Mesothelial cell of epicardium (in vitro differentiated cells): ENCODE measurements at regions not wholly inside any gene's neighbourhood (a gene's known extent, or its start where the extent isn't known, plus 50 kb on each side); places are given as distances from the start of the nearest gene placed in this dataset.

Experiments
- DNase-seq, 2 experiments: peaks; one replicate each; pipeline ENCODE4 v3.0.0; 2021; ENCODE audit warnings: low spot score in 2 of 2; ENCODE audit not compliant: unreplicated experiment in 2 of 2
- H3K27ac Mint-ChIP-seq: 2 replicates; pipeline ENCODE4 v1.8.0; 2021; ENCODE audit warnings: mixed read lengths
- H3K27me3 Mint-ChIP-seq: 2 replicates; pipeline ENCODE4 v1.8.0; 2021; ENCODE audit warnings: low read depth, mixed read lengths
- H3K36me3 Mint-ChIP-seq: 2 replicates; pipeline ENCODE4 v1.8.0; 2021; ENCODE audit warnings: mixed read lengths
- H3K4me1 Mint-ChIP-seq: 2 replicates; pipeline ENCODE4 v1.8.0; 2021; ENCODE audit warnings: mixed read lengths
- H3K4me3 Mint-ChIP-seq: 2 replicates; pipeline ENCODE4 v1.8.0; 2021; ENCODE audit warnings: mild to moderate bottlenecking, moderate library complexity, mixed read lengths
- H3K9me3 Mint-ChIP-seq: 2 replicates; pipeline ENCODE4 v1.8.0; 2021; ENCODE audit warnings: mixed read lengths
- CTCF ChIP-seq: fragments of 200-600 bp; sonication (generic); IDR thresholded peaks from one replicate; pipeline ENCODE4 v1.5.0; 2021; ENCODE audit warnings: antibody characterized with exemption; ENCODE audit not compliant: unreplicated experiment

DNA sequence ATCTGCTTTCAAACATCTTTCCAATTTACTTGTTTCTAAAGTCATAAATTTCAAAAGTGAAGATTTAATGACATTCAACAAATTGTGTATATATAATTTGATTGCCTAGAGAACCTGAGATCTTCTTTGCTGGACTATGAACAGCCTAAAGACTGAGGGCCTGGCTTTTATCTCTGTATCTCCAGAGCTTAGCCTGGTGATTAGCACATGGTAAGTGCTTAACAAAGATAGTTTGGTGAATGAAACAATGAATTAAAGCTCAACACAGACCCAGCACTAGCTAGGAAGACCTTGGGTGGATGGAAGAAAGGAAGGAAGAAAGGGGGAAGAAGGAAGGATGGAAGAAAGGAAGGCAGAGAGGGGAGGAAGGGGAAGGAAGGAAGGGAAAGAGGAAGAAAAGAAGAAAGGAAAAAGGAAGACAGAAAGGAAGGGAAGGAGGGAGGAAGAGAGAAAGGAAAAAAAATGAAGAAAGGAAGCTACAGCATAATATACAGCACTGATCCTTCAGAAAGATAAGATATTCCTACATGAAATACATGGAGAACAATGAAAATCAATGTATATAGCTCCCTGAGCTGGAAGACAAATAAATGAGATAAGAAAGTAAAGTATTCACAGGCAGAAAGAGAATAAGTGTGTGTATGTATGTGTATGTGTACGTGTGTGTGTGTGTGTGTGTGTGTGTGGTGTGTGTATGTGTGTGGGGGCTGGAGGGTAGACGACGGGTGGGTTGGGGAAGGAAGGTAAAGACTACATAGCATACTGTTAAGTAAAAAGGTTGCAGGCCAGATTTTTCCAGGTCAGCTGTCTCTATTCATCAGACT lies 318.2 kb downstream of the TNS1 start:
- DNase-seq = no peak
- no peak overlapping the region for H3K27ac Mint-ChIP-seq
- no peaks in the 10 kb centered on the region for H3K9me3 Mint-ChIP-seq
- peaks cover 24% of the 10 kb centered on the region for H3K4me1 Mint-ChIP-seq
- H3K36me3 Mint-ChIP-seq = no peaks in the 10 kb centered on the region
- no peaks in the 10 kb centered on the region for H3K27me3 Mint-ChIP-seq
- no peak for TF ChIP-seq CTCF
- H3K4me3 Mint-ChIP-seq = no peak overlapping the region

DNA sequence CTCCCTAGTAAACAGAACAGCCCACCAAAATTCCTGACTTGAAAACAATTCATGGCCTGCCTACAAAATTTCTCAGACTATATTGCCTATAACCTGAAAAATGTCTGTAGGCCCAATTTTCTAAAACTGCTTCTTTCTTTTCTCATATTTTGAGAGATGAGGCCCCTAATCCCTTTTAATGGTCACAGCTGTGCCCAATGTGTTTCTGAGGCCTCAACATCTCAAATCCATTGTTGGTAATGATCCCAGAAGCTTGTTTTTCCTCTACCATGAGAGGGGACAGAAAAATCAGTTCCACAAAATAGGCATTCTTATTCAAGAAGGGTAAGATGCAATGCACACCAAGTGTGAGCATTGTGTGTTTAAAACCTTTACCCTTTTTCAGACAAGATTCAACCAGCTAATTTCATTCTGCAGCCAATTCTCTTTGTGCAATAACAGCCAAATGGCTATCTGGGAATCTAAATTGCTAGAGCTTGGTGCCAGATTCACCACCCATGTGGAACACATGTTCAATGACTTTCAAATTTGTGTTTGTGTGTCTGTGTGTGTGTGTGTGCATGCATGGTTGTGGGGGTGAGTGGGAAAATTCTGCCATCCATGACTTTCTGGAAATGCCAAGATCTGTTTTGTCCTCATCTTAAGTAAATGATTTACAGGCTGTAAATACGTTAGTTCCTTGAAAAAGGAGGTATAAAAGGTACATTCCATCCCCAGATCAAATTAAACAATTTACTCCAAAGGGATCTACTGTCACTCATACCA lies 319.5 kb downstream of the TNS1 start:
- Mint-ChIP-seq H3K27ac (peak overlapping the region; percentile 37), H3K27me3 (no peaks in the 10 kb centered on the region), H3K36me3 (no peaks in the 10 kb centered on the region), H3K4me1 (peaks cover 24% of the 10 kb centered on the region), H3K9me3 (peaks cover 10% of the 10 kb centered on the region), H3K4me3 (no peak overlapping the region)
- DNase-seq = no peak
- no peak for TF ChIP-seq CTCF

GRCh38 chr2:217681791-217682190 lies 321.0 kb downstream of the TNS1 start:
- no peak for TF ChIP-seq CTCF
- Mint-ChIP-seq H3K27ac (no peak overlapping the region), H3K4me1 (peaks cover 24% of the 10 kb centered on the region), H3K36me3 (peaks cover 5% of the 10 kb centered on the region), H3K9me3 (peaks cover 16% of the 10 kb centered on the region), H3K27me3 (no peaks in the 10 kb centered on the region), H3K4me3 (no peak overlapping the region)
- no peak for DNase-seq

DNA sequence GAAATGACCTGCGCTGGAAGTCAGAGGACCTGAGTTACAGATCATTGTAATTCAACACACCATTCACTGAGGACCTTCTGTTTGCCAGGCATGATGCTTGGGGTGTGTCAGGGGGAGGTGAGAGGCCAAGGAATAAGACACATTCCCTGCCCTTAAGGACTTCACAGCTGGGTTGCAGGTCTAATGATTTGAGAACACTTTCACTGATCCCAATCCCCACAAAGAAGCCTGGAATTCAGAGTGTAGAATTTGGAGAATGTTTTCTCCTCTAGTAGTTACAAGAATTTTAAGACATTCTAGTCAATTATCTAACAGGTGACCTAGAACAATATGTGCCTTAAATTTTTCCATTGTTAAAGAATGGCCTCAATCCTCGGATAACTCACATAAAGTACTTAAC lies 322.4 kb downstream of the TNS1 start:
- Mint-ChIP-seq H3K9me3 (peaks cover 16% of the 10 kb centered on the region), H3K4me3 (no peak overlapping the region), H3K36me3 (peaks cover 6% of the 10 kb centered on the region), H3K27me3 (no peaks in the 10 kb centered on the region), H3K4me1 (peaks cover 16% of the 10 kb centered on the region), H3K27ac (no peak overlapping the region)
- no peak for DNase-seq
- TF ChIP-seq CTCF = no peak

GRCh38 chr2:217673627-217674026 lies 329.2 kb downstream of the TNS1 start:
- H3K4me1 Mint-ChIP-seq = peaks cover 10% of the 10 kb centered on the region
- no peaks in the 10 kb centered on the region for H3K27me3 Mint-ChIP-seq
- TF ChIP-seq CTCF = no peak
- no peak overlapping the region for H3K27ac Mint-ChIP-seq
- DNase-seq = no peak
- H3K4me3 Mint-ChIP-seq = no peak overlapping the region
- peaks cover 12% of the 10 kb centered on the region for H3K9me3 Mint-ChIP-seq
- H3K36me3 Mint-ChIP-seq = peaks cover 9% of the 10 kb centered on the region
